SK-N-SH (cell line): ENCODE measurements at regions not wholly inside any gene's neighbourhood (a gene's known extent, or its start where the extent isn't known, plus 50 kb on each side); places are given as distances from the start of the nearest gene placed in this dataset.

Experiments used
- CTCF ChIA-PET: fragments of 300-600, 350-600 bp; formaldehyde crosslinking; extraction: SDS; loops from one replicate; lab custom pipeline; 2021; lab: Yijun Ruan, JAX
- POLR2A ChIA-PET: fragments of 350-600 bp; sonication (Branson Sonifier 250); formaldehyde crosslinking; extraction: SDS; loops from one replicate; lab custom pipeline; 2020; ENCODE audit warnings: antibody characterized with exemption, inconsistent platforms; lab: Yijun Ruan, JAX
- DNase-seq: peaks from one replicate; pipeline ENCODE4 v3.0.0; 2012
- H2AFZ ChIP-seq: fragments of 200-600 bp; sonication (generic); 2 replicates; pipeline ENCODE4 v1.8.1; 2016; ENCODE audit warnings: antibody characterized with exemption, mild to moderate bottlenecking, low read depth
- H3F3A ChIP-seq: fragments of 200-600 bp; sonication (generic); replicated peaks from 2 replicates; pipeline ENCODE3; 2016; ENCODE audit warnings: antibody characterized with exemption, mild to moderate bottlenecking; ENCODE audit not compliant: insufficient read depth
- H3K27ac ChIP-seq, 2 experiments: fragments of 200-500 bp in 1 of 2; fragments of 200-600 bp in 1 of 2; sonication (Bioruptor generic) in 1 of 2; sonication (generic), shearing (Covaris generic) in 1 of 2; 2 replicates each; pipeline versions ENCODE4 v1.5.1 to v1.6.1; 2014 to 2016; ENCODE audit warnings: low read depth in 2 of 2, inconsistent platforms in 1 of 2, low read length in 1 of 2, mild to moderate bottlenecking in 1 of 2, mixed read lengths in 1 of 2
- H3K27me3 ChIP-seq: fragments of 200-600 bp; sonication (generic), shearing (Covaris generic); 2 replicates; pipeline ENCODE4 v1.6.1; 2016; ENCODE audit warnings: mixed run types; ENCODE audit not compliant: insufficient read depth
- H3K36me3 ChIP-seq, 2 experiments: fragments of 200-500 bp in 1 of 2; fragments of 200-600 bp in 1 of 2; sonication (Bioruptor generic) in 1 of 2; sonication (generic) in 1 of 2; replicated peaks in 1 of 2; 2 replicates each; pipeline versions ENCODE3 to v1.5.1; 2014 to 2016; ENCODE audit warnings: low read length in 1 of 2, mild to moderate bottlenecking in 1 of 2; ENCODE audit not compliant: insufficient read depth in 2 of 2, control insufficient read depth in 1 of 2
- H3K4me1 ChIP-seq, 2 experiments: fragments of 200-500 bp in 1 of 2; fragments of 200-600 bp in 1 of 2; sonication (Bioruptor generic) in 1 of 2; sonication (generic), shearing (Covaris generic) in 1 of 2; 2 replicates each; pipeline versions ENCODE4 v1.5.1 to v1.6.1; 2014 to 2016; ENCODE audit warnings: low read depth in 1 of 2, low read length in 1 of 2, mixed run types in 1 of 2; ENCODE audit not compliant: insufficient read depth in 2 of 2, control insufficient read depth in 1 of 2
- H3K4me2 ChIP-seq: fragments of 200-600 bp; sonication (generic), shearing (Covaris generic); 2 replicates; pipeline ENCODE4 v1.6.1; 2017; ENCODE audit warnings: mixed run types
- H3K4me3 ChIP-seq, 2 experiments: fragments of 200-500 bp in 1 of 2; fragments of 200-600 bp in 1 of 2; sonication (Bioruptor generic) in 1 of 2; sonication (generic), shearing (Covaris generic) in 1 of 2; 2 replicates each; pipeline versions ENCODE4 v1.5.1 to v1.8.1; 2014 to 2016; ENCODE audit warnings: low read depth in 2 of 2, inconsistent platforms in 1 of 2, low read length in 1 of 2, mild to moderate bottlenecking in 1 of 2, mixed read lengths in 1 of 2, moderate library complexity in 1 of 2
- H3K79me2 ChIP-seq: fragments of 200-600 bp; sonication (generic); 2 replicates; pipeline ENCODE4 v1.8.1; 2017; ENCODE audit warnings: mild to moderate bottlenecking; ENCODE audit not compliant: insufficient read depth
- H3K9ac ChIP-seq: fragments of 200-600 bp; sonication (generic); 2 replicates; pipeline ENCODE4 v1.6.1; 2017; ENCODE audit warnings: mixed run types
- H3K9me2 ChIP-seq: fragments of 200-600 bp; sonication (generic); 2 replicates; pipeline ENCODE4 v1.6.1; 2017; ENCODE audit warnings: mixed run types
- H3K9me3 ChIP-seq: fragments of 200-600 bp; sonication (generic); 2 replicates; pipeline ENCODE4 v1.6.1; 2017; ENCODE audit warnings: mixed run types, mild to moderate bottlenecking, moderate library complexity
- H4K20me1 ChIP-seq: fragments of 200-600 bp; sonication (generic); 2 replicates; pipeline ENCODE4 v1.6.1; 2017; ENCODE audit warnings: mild to moderate bottlenecking, mixed run types; ENCODE audit not compliant: insufficient read depth
- ELF1 ChIP-seq: IDR thresholded peaks from 2 replicates; pipeline ENCODE4 v1.4.0; 2012
- EZH2phosphoT487 ChIP-seq: fragments of 200-600 bp; sonication (generic); IDR thresholded peaks from 2 replicates; pipeline ENCODE4 v1.6.1; 2017; ENCODE audit warnings: low read depth, mixed run types, mild to moderate bottlenecking, antibody characterized with exemption, moderate library complexity, borderline replicate concordance
- FOXM1 ChIP-seq: IDR thresholded peaks from 2 replicates; pipeline ENCODE4 v1.4.0; 2012; ENCODE audit warnings: low read depth, mild to moderate bottlenecking
- GABPA ChIP-seq: IDR thresholded peaks from 2 replicates; pipeline ENCODE4 v1.4.0; 2012; ENCODE audit warnings: low read depth, mild to moderate bottlenecking
- MEF2A ChIP-seq: IDR thresholded peaks from 2 replicates; pipeline ENCODE4 v1.4.0; 2012; ENCODE audit warnings: low read depth, borderline replicate concordance
- MXI1 ChIP-seq: IDR thresholded peaks from 2 replicates; pipeline ENCODE4 v1.6.1; 2012; ENCODE audit warnings: mild to moderate bottlenecking, low read depth, low read length, improper control_type of control experiment
- NFIC ChIP-seq: IDR thresholded peaks from 2 replicates; pipeline ENCODE4 v1.4.0; 2012; ENCODE audit warnings: borderline replicate concordance
- POLR2AphosphoS5 ChIP-seq: IDR thresholded peaks from 2 replicates; pipeline ENCODE4 v1.6.1; 2012; ENCODE audit warnings: low read depth, low read length
- RAD21 ChIP-seq: IDR thresholded peaks from 2 replicates; pipeline ENCODE4 v1.6.1; 2012; ENCODE audit warnings: mild to moderate bottlenecking, low read length
- RCOR1 ChIP-seq: fragments of 150-350 bp; IDR thresholded peaks from 2 replicates; pipeline ENCODE4 v1.6.1; 2017; ENCODE audit warnings: antibody characterized with exemption, low read length
- RXRA ChIP-seq: IDR thresholded peaks from 2 replicates; pipeline ENCODE4 v1.4.0; 2012; ENCODE audit warnings: low read depth, mild to moderate bottlenecking, borderline replicate concordance
- SIN3A ChIP-seq: IDR thresholded peaks from 2 replicates; pipeline ENCODE4 v1.6.1; 2012; ENCODE audit warnings: low read depth, mild to moderate bottlenecking, low read length, moderate library complexity, borderline replicate concordance
- SMC3 ChIP-seq: IDR thresholded peaks from 2 replicates; pipeline ENCODE4 v1.6.1; 2012; ENCODE audit warnings: low read depth, low read length, improper control_type of control experiment
- TAF1 ChIP-seq: IDR thresholded peaks from 2 replicates; pipeline ENCODE4 v1.6.1; 2012; ENCODE audit warnings: low read depth, mild to moderate bottlenecking, low read length, moderate library complexity, borderline replicate concordance
- YY1 ChIP-seq: IDR thresholded peaks from 2 replicates; pipeline ENCODE4 v1.4.0; 2012; ENCODE audit warnings: low read depth, mild to moderate bottlenecking
- WGBS: methylation state at CpG from one replicate; pipeline ENCODE4 v1.1.6; 2017; ENCODE audit warnings: low lambda C conversion rate; 5-methylcytosine and 5-hydroxymethylcytosine counted together
- TF ChIP-seq, protein P1 (sequence below): IDR thresholded peaks from 2 replicates; pipeline ENCODE4 v1.4.0; 2012; ENCODE audit warnings: low read depth, borderline replicate concordance
- TF ChIP-seq, protein P2 (sequence below): IDR thresholded peaks from 2 replicates; pipeline ENCODE4 v1.4.0; 2012; ENCODE audit warnings: low read depth, borderline replicate concordance
- TF ChIP-seq, protein P3 (sequence below): fragments of 150-350 bp; IDR thresholded peaks from 2 replicates; pipeline ENCODE4 v1.6.1; 2017; ENCODE audit warnings: antibody characterized with exemption, low read length, low read depth, borderline replicate concordance

DNA sequence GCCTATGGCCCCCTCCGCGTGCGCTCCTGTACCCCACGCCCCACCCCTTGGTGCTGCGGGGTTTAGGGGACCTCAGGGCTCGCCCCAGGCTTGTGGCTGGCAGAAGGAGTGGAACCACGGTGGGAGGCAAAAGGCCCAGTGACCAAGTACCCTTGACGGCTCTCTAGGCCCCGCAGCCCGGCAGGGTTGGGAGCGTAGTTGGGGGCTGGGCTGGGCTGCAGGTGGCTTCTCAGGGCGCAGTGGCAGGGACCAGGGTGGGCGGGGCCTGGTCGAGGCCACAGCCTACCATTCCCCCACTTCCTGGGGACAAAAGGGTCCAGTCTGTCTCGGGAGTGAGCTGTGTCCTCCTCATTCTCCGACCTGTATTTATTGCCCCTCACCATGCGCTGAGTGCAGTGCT is 124.9 kb downstream of the RBFOX3 start:
- DNase-seq, result no peak
- WGBS, result 62% methylated on average over 12 of the region's 17 CpGs
- Histone ChIP-seq H3F3A (no peaks in the 10 kb centered on the region), H3K4me1 (no peaks in the 10 kb centered on the region; a peak in 1 of 4 replicates), H3K9me3 (no peaks in the 10 kb centered on the region), H3K4me3 (no peak overlapping the region), H3K9me2 (no peaks in the 10 kb centered on the region), H3K79me2 (no peaks in the 10 kb centered on the region), H3K4me2 (no peak overlapping the region), H3K36me3 (no peaks in the 10 kb centered on the region), H3K27ac (no peak overlapping the region), H3K27me3 (no peaks in the 10 kb centered on the region), H3K9ac (no peak overlapping the region), H4K20me1 (no peaks in the 10 kb centered on the region), H2AFZ (no peak overlapping the region)
- POLR2A ChIA-PET, result no interaction called here
- CTCF ChIA-PET, result interaction anchor here (0.9 to 1.5 kb wide), 3 partner anchors 11 to 222 kb away, joined by 3 to 4 read pairs (median 3); no protein-coding TSS in a partner anchor
- TF ChIP-seq YY1 (no peak), GABPA (no peak), RXRA (no peak), MEF2A (no peak), EZH2phosphoT487 (no peak), NFIC (no peak), MXI1 (no peak), RAD21 (no peak), SMC3 (no peak), RCOR1 (no peak), POLR2AphosphoS5 (no peak), FOXM1 (no peak)
- TF ChIP-seq, protein P1, sequence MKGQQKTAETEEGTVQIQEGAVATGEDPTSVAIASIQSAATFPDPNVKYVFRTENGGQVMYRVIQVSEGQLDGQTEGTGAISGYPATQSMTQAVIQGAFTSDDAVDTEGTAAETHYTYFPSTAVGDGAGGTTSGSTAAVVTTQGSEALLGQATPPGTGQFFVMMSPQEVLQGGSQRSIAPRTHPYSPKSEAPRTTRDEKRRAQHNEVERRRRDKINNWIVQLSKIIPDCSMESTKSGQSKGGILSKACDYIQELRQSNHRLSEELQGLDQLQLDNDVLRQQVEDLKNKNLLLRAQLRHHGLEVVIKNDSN, result no peak
- TF ChIP-seq, protein P2, sequence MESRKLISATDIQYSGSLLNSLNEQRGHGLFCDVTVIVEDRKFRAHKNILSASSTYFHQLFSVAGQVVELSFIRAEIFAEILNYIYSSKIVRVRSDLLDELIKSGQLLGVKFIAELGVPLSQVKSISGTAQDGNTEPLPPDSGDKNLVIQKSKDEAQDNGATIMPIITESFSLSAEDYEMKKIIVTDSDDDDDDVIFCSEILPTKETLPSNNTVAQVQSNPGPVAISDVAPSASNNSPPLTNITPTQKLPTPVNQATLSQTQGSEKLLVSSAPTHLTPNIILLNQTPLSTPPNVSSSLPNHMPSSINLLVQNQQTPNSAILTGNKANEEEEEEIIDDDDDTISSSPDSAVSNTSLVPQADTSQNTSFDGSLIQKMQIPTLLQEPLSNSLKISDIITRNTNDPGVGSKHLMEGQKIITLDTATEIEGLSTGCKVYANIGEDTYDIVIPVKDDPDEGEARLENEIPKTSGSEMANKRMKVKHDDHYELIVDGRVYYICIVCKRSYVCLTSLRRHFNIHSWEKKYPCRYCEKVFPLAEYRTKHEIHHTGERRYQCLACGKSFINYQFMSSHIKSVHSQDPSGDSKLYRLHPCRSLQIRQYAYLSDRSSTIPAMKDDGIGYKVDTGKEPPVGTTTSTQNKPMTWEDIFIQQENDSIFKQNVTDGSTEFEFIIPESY, result no peak
- TF ChIP-seq, protein P3, sequence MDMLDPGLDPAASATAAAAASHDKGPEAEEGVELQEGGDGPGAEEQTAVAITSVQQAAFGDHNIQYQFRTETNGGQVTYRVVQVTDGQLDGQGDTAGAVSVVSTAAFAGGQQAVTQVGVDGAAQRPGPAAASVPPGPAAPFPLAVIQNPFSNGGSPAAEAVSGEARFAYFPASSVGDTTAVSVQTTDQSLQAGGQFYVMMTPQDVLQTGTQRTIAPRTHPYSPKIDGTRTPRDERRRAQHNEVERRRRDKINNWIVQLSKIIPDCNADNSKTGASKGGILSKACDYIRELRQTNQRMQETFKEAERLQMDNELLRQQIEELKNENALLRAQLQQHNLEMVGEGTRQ, result no peak

DNA sequence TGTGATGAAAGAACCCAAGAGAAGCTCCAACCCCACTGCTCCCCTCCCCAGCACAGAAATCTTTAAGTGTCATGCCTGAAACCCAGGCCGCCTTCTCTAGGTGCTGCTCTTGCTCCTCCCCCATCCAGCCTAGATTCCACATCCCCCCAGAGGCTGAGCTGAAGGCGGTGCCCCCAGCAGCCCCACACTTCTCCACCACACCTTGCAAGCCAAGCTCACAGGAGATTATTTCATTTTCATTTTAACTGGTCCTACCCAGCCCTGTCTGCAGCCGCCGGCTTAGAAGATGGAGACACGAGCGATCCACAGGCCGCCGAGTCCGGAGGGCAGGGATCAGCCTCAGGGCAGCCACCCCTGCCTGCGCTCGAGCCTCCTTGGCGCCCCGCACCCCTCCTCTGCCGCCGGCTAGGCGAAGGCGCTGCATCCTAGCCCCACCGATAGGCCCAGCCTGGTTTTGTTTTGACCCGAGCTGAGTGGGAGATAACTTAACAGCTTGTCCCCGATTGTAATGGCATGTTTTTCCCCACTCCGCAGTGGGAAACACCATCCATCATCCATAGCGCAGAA is 125.3 kb downstream of the RBFOX3 start:
- no peak for DNase-seq
- H3K4me3 ChIP-seq, result no peak overlapping the region
- H3K9me3 ChIP-seq, result no peaks in the 10 kb centered on the region
- H3K4me2 ChIP-seq, result no peak overlapping the region
- H3K36me3 ChIP-seq, result no peaks in the 10 kb centered on the region
- no peaks in the 10 kb centered on the region; a peak in 1 of 4 replicates for H3K4me1 ChIP-seq
- no peaks in the 10 kb centered on the region for H4K20me1 ChIP-seq
- no peaks in the 10 kb centered on the region for H3K79me2 ChIP-seq
- CTCF ChIA-PET, result interaction anchor here (0.9 to 1.5 kb wide), 4 partner anchors 11 to 223 kb away, joined by 3 to 4 read pairs (median 3); no protein-coding TSS in a partner anchor
- H3K27ac ChIP-seq, result no peak overlapping the region
- H3F3A ChIP-seq, result no peaks in the 10 kb centered on the region
- WGBS, result 78% methylated on average over 22 of the region's 22 CpGs
- TF ChIP-seq YY1 (no peak), SIN3A (no peak), RAD21 (no peak), ELF1 (no peak), GABPA (no peak), POLR2AphosphoS5 (no peak), SMC3 (no peak), RCOR1 (no peak), TAF1 (no peak), FOXM1 (no peak), MXI1 (no peak), NFIC (no peak)
- TF ChIP-seq, protein P1, result no peak
- TF ChIP-seq, protein P2, result no peak
- TF ChIP-seq, all 33 proteins: peak for 0
- POLR2A ChIA-PET, result no interaction called here
- Histone ChIP-seq H3K27me3 (no peaks in the 10 kb centered on the region), H2AFZ (no peak overlapping the region), H3K9me2 (no peaks in the 10 kb centered on the region), H3K9ac (no peak overlapping the region)
